Muscle of leg (tissue), 3 donors: ENCODE measurements at regions not wholly inside any gene's neighbourhood (a gene's known extent, or its start where the extent isn't known, plus 50 kb on each side); places are given as distances from the start of the nearest gene placed in this dataset.

Experiments used
- DNase-seq: peaks from one replicate; pipeline ENCODE4 v3.0.0; 2013
- H3K27ac ChIP-seq: one replicate; pipeline ENCODE4 v1.5.1; 2013; ENCODE audit warnings: mild to moderate bottlenecking, low read length, control low read depth
- H3K27me3 ChIP-seq: one replicate; pipeline ENCODE4 v1.6.1; 2013; ENCODE audit warnings: low read length; ENCODE audit not compliant: control insufficient read depth, insufficient read depth
- H3K36me3 ChIP-seq: one replicate; pipeline ENCODE4 v1.6.1; 2013; ENCODE audit warnings: low read length; ENCODE audit not compliant: control insufficient read depth, insufficient read depth
- H3K4me1 ChIP-seq: one replicate; pipeline ENCODE4 v1.6.1; 2013; ENCODE audit warnings: low read length; ENCODE audit not compliant: control insufficient read depth, insufficient read depth
- H3K4me3 ChIP-seq: one replicate; pipeline ENCODE4 v1.5.1; 2013; ENCODE audit warnings: low read length, control low read depth
- H3K9me3 ChIP-seq: replicated peaks from 2 replicates; pipeline ENCODE4 v1.6.1; 2013; ENCODE audit warnings: low read depth, low read length; ENCODE audit not compliant: control insufficient read depth
- WGBS: methylation state at CpG from one replicate; pipeline ENCODE4 v1.1.5; 2013; ENCODE audit warnings: missing lambda C conversion rate; ENCODE audit not compliant: insufficient coverage; 5-methylcytosine and 5-hydroxymethylcytosine counted together

DNA sequence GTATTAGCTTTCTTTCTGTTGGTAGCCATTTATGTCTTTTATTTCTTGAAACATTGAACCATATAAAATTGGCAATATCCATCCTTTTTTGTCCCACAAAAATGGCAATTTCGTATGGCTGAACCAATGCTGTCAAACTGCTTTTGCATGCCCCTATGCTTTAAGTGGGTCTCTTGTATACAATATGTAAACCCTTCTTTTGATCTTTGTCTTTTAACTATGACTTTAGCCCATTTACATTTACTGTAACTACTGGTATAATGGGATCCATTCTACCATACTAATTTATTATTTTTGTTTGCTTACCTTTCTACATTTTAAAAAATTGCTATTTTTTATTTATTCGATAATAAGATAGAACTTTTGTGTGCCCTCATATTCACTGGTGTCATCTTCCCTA is 93.4 kb downstream of the TENT4A start:
- peaks cover 3% of the 10 kb centered on the region for H3K4me1 ChIP-seq
- no peak overlapping the region for H3K27ac ChIP-seq
- no peaks in the 10 kb centered on the region for H3K27me3 ChIP-seq
- no peaks in the 10 kb centered on the region for H3K36me3 ChIP-seq
- whole genome bisulfite sequencing: no CpG with 5 or more reads among the region's 2 CpGs
- no peak for DNase-seq
- no peaks in the 10 kb centered on the region for H3K9me3 ChIP-seq
- H3K4me3 ChIP-seq: no peak overlapping the region

DNA sequence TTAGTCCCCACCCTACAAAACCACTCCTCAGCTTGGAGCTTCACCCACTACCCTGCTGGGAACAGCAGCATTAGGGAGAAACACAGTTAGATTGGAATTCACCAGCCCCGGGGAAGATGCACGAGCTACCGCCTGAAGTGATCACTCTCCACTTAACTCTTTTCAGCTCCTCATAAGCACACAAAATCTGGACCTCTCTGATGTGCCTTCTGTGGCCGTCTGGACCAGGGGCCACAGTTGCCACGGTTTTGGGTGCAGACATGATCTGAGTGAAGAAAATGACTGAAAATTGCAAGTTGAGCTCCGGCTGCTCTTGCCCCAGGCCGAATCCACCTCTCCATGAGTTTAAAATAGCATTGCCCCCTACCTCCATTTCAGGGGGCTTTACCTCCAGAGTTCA is 95.2 kb downstream of the TENT4A start:
- H3K27me3 ChIP-seq: no peaks in the 10 kb centered on the region
- no peak for DNase-seq
- H3K9me3 ChIP-seq: no peaks in the 10 kb centered on the region

GRCh38 chr5:6810641-6811405 is 97.6 kb downstream of the TENT4A start:
- H3K4me3 ChIP-seq: no peak overlapping the region
- no peaks in the 10 kb centered on the region for H3K36me3 ChIP-seq
- no peak overlapping the region for H3K27ac ChIP-seq
- no peaks in the 10 kb centered on the region for H3K9me3 ChIP-seq
- no peaks in the 10 kb centered on the region for H3K4me1 ChIP-seq
- 62% methylated on average over 4 of the region's 8 CpGs for WGBS
- no peaks in the 10 kb centered on the region for H3K27me3 ChIP-seq
- DNase-seq: no peak

More for the DNA sequence above, 95.2 kb downstream of the TENT4A start:
- WGBS: no CpG with 5 or more reads among the region's 7 CpGs
- no peaks in the 10 kb centered on the region for H3K36me3 ChIP-seq
- peaks cover 3% of the 10 kb centered on the region for H3K4me1 ChIP-seq
- no peak overlapping the region for H3K27ac ChIP-seq
- no peak overlapping the region for H3K4me3 ChIP-seq

- H3K4me3 ChIP-seq: no peak overlapping the region
- no peaks in the 10 kb centered on the region for H3K27me3 ChIP-seq
- no peaks in the 10 kb centered on the region for H3K9me3 ChIP-seq
- H3K4me1 ChIP-seq: no peaks in the 10 kb centered on the region
- no peak for DNase-seq
- WGBS: 93% methylated on average over 3 of the region's 4 CpGs
- no peaks in the 10 kb centered on the region for H3K36me3 ChIP-seq
- H3K27ac ChIP-seq: no peak overlapping the region
Measured at GRCh38 chr5:6812091-6812490, 98.9 kb downstream of the TENT4A start.

- peak; percentile 67 for DNase-seq
- 29% methylated on average over 4 of the region's 8 CpGs for WGBS
- Histone ChIP-seq H3K4me3 (no peak overlapping the region), H3K4me1 (no peaks in the 10 kb centered on the region), H3K36me3 (no peaks in the 10 kb centered on the region), H3K27ac (no peak overlapping the region), H3K9me3 (no peaks in the 10 kb centered on the region), H3K27me3 (peaks cover 2% of the 10 kb centered on the region)
Measured at GRCh38 chr5:6812800-6813731, 99.8 kb downstream of the TENT4A start.

- no peak overlapping the region for H3K4me3 ChIP-seq
- H3K27ac ChIP-seq: no peak overlapping the region
- no peaks in the 10 kb centered on the region for H3K4me1 ChIP-seq
- DNase-seq: no peak
- H3K36me3 ChIP-seq: no peaks in the 10 kb centered on the region
- H3K9me3 ChIP-seq: no peaks in the 10 kb centered on the region
- H3K27me3 ChIP-seq: peaks cover 2% of the 10 kb centered on the region
- WGBS: 80% methylated on average over 5 of the region's 5 CpGs
Measured at GRCh38 chr5:6814816-6815215, 101.6 kb downstream of the TENT4A start.

- Histone ChIP-seq H3K27me3 (peaks cover 2% of the 10 kb centered on the region), H3K36me3 (no peaks in the 10 kb centered on the region), H3K27ac (no peak overlapping the region), H3K4me1 (no peaks in the 10 kb centered on the region), H3K4me3 (no peak overlapping the region), H3K9me3 (no peaks in the 10 kb centered on the region)
- 53% methylated on average over 6 of the region's 14 CpGs for WGBS
- peak; percentile 27 for DNase-seq
Measured at GRCh38 chr5:6818594-6819511, 105.6 kb downstream of the TENT4A start.

DNA sequence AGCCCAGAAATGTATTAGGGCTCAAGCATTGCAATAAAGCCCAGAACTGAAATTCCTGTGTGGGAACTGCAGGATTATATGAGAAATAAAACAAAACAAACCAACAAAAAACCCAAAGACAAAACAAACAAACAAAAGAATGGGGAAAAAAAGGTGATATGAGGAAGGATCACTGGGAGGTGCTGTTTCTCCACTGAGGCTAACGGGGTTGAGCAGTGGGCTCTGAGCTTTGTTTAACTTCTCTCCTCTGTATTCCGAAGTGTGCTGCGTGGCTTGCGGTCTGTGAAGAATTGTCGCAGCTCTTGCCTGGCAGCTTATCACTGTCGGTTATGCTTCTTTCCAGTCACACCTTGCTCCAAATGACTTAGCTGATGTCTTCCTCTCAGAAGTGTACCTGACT is 106.3 kb downstream of the TENT4A start:
- H3K4me1 ChIP-seq: no peaks in the 10 kb centered on the region
- H3K36me3 ChIP-seq: no peaks in the 10 kb centered on the region
- DNase-seq: no peak
- no peaks in the 10 kb centered on the region for H3K9me3 ChIP-seq
- no peak overlapping the region for H3K4me3 ChIP-seq
- WGBS: 36% methylated on average over 4 of the region's 6 CpGs
- no peak overlapping the region for H3K27ac ChIP-seq
- H3K27me3 ChIP-seq: peaks cover 2% of the 10 kb centered on the region

GRCh38 chr5:6820851-6821479 is 107.7 kb downstream of the TENT4A start:
- Histone ChIP-seq H3K36me3 (no peaks in the 10 kb centered on the region), H3K4me3 (no peak overlapping the region), H3K27ac (no peak overlapping the region), H3K4me1 (no peaks in the 10 kb centered on the region), H3K27me3 (peaks cover 2% of the 10 kb centered on the region), H3K9me3 (no peaks in the 10 kb centered on the region)
- WGBS: 13% methylated on average over 7 of the region's 12 CpGs
- no peak for DNase-seq
